HG03432 (cell line): ENCODE measurements at regions not wholly inside any gene's neighbourhood (a gene's known extent, or its start where the extent isn't known, plus 50 kb on each side); places are given as distances from the start of the nearest gene placed in this dataset.
"Not testable (repeated sequence)": the region's sequence is repeated elsewhere in the genome, so short reads cannot be mapped to it uniquely, and the experiment has no call there.

Experiments
- ATAC-seq: cut with Tn5 transposase; IDR thresholded peaks from one replicate; pipeline ENCODE4 v1.9.1; 2021; ENCODE audit warnings: mild to moderate bottlenecking, moderate library complexity; ENCODE audit not compliant: unreplicated experiment

GRCh38 chr3:155995525-155996370 is 124.6 kb upstream of the KCNAB1 start:
- peak; percentile 61 for ATAC-seq

- ATAC-seq, result no peak
These were observed 123.5 kb upstream of the KCNAB1 start for GRCh38 chr3:155996882-155997281.

GRCh38 chr3:155998173-155998572 is 122.2 kb upstream of the KCNAB1 start:
- ATAC-seq, result not testable (repeated sequence)

GRCh38 chr3:156005736-156006135 is 114.6 kb upstream of the KCNAB1 start:
- no peak for ATAC-seq

GRCh38 chr3:156010829-156011228 is 109.5 kb upstream of the KCNAB1 start:
- ATAC-seq, result no peak

GRCh38 chr3:156014489-156014888 is 105.9 kb upstream of the KCNAB1 start:
- no peak for ATAC-seq

GRCh38 chr3:156016902-156017301 is 103.5 kb upstream of the KCNAB1 start:
- ATAC-seq, result no peak

- no peak for ATAC-seq
These were observed 102.9 kb upstream of the KCNAB1 start for GRCh38 chr3:156017352-156018030.

GRCh38 chr3:156024904-156025533 is 95.4 kb upstream of the KCNAB1 start:
- ATAC-seq, result no peak

GRCh38 chr3:156029208-156029607 is 91.2 kb upstream of the KCNAB1 start:
- ATAC-seq, result no peak

- no peak for ATAC-seq
These were observed 89.7 kb upstream of the KCNAB1 start for GRCh38 chr3:156030723-156031122.

- no peak for ATAC-seq
These were observed 87.0 kb upstream of the KCNAB1 start for GRCh38 chr3:156033428-156033827.

- ATAC-seq, result no peak
These were observed 85.2 kb upstream of the KCNAB1 start for GRCh38 chr3:156035158-156035557.

- ATAC-seq, result peak; percentile 61
These were observed 83.9 kb upstream of the KCNAB1 start for GRCh38 chr3:156036258-156037053.

GRCh38 chr3:156037356-156037755 is 83.0 kb upstream of the KCNAB1 start:
- ATAC-seq, result no peak

GRCh38 chr3:156038869-156039268 is 81.5 kb upstream of the KCNAB1 start:
- no peak for ATAC-seq

GRCh38 chr3:156040041-156040440 is 80.3 kb upstream of the KCNAB1 start:
- ATAC-seq, result no peak

GRCh38 chr3:156041216-156041841 is 79.0 kb upstream of the KCNAB1 start:
- ATAC-seq, result not testable (repeated sequence)

GRCh38 chr3:156041856-156042255 is 78.5 kb upstream of the KCNAB1 start:
- ATAC-seq, result not testable (repeated sequence)

- not testable (repeated sequence) for ATAC-seq
These were observed 76.3 kb upstream of the KCNAB1 start for GRCh38 chr3:156043832-156044633.
